GM19324 (cell line): ENCODE measurements at regions not wholly inside any gene's neighbourhood (a gene's known extent, or its start where the extent isn't known, plus 50 kb on each side); places are given as distances from the start of the nearest gene placed in this dataset.
"Not testable (repeated sequence)": the region's sequence is repeated elsewhere in the genome, so short reads cannot be mapped to it uniquely, and the experiment has no call there.

Experiments used
- ATAC-seq: cut with Tn5 transposase; IDR thresholded peaks from one replicate; pipeline ENCODE4 v1.9.1; 2021; ENCODE audit warnings: mild to moderate bottlenecking, moderate library complexity; ENCODE audit not compliant: unreplicated experiment, low FRiP score

DNA sequence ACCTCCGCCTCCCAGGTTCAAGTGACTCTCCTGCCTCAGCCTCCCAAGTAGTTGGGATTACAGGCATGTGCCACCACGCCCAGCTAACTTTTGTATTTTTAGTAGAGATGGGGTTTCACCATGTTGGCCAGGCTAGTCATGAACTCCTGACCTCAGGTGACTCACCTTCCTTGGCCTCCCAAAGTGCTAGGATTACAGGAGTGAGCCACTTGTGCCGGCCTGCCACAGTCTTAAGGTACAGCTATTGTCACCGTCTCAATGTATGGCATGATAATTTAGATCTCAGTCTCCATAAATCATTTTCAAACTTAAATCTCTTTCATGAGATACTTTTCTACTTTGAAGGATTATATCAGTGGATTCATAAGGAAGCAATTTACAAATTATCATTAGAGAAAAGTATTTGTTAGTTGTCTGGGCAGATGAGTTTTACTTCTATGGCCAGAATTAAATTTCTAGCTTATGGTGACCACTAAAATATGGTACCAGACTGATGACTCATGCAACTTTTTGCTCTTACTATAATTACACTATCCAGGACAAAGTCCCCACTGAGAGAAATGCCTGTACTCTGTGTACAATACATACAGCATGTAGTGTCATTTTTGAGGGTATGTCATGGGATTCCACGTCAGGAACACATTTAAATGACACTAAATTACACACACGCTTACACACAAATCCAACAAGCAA, 1230.3 kb upstream of the GOT2 start:
- ATAC-seq, result no peak

GRCh38 chr16:59959311-59959710, 1225.2 kb upstream of the GOT2 start:
- ATAC-seq, result no peak

- no peak for ATAC-seq
Observed at GRCh38 chr16:59950431-59950830, 1216.3 kb upstream of the GOT2 start.

GRCh38 chr16:59944041-59944440, 1209.9 kb upstream of the GOT2 start:
- not testable (repeated sequence) for ATAC-seq

DNA sequence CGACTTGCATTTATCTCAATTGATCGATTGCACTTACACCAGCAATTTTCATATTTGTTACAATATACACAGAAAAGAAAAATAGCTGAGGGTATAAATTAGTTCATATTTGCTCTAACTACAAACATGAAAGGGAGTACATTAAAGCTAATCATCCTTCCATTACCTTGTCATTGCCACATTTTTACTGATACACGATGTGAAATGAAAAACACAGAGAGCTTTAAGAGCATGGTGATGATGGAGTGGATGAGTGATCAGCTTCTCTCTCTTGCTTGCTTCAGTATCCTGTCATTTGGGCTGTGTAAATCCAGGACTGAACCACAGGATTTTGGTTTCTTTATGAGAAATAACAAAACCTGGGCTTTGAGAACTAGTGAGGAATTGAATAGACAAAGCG, 1207.5 kb upstream of the GOT2 start:
- no peak for ATAC-seq

DNA sequence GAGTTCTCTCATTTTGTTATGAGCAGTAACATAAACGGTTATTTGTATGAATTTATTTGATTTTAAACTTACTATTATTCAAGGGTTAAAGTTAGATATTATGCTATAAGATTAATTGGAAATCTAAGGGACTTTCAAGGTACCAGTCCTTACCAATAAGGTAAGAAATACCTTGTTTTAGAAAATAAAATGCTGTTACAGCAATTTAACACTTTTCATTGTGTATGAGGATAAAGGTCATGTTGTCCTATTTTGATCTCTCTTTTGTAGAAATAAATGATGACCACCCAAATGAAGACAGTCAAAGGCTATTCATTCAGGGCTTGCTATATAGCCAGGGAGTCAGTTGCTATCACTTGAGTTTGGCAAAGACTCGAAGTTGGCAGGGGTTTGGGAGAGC, 1185.9 kb upstream of the GOT2 start:
- no peak for ATAC-seq

- ATAC-seq, result no peak
Observed at GRCh38 chr16:59913666-59914065, 1179.5 kb upstream of the GOT2 start.

- no peak for ATAC-seq
Observed at GRCh38 chr16:59909262-59909661, 1175.1 kb upstream of the GOT2 start.

DNA sequence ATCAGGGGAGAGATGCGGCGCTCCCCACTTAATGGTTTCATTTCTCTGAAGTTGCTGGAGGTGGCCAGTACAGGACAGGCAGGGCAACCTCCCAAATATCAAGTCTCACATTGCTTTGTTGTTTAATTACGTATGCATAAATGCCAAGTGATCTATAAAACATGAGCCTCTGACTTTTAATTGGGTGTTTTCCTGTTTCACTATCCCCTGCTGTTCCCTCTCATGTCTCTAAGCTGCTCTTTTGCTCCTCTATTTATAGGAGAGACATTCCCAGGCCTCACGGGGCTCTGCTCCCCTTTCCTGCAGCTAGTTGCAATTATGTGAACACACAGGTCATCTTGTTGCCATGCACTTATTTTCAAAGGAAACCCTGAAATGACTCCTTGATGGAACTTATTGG, 1173.5 kb upstream of the GOT2 start:
- no peak for ATAC-seq

- ATAC-seq, result no peak
Observed at GRCh38 chr16:59905606-59906005, 1171.5 kb upstream of the GOT2 start.

DNA sequence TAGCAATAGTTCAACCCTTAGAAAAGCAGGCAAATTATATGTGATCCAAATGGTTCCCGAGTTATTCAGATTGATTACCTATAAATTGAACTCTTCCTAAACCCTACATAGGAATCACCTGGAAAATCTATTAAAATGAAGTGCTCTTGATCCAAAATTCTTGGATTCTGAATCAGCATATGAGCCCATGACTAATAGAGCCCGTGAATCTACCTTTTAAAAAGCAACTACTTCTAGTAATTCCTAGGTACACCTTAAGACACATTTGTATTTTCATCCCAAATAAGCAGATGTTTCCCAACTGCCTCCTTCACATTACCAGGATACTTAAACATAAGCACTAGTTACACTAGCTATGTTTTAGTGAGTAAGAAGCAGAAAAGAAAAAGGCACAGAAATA, 1171.0 kb upstream of the GOT2 start:
- ATAC-seq, result no peak

GRCh38 chr16:59899940-59900339, 1165.8 kb upstream of the GOT2 start:
- no peak for ATAC-seq

GRCh38 chr16:59892376-59892775, 1158.3 kb upstream of the GOT2 start:
- ATAC-seq, result no peak

DNA sequence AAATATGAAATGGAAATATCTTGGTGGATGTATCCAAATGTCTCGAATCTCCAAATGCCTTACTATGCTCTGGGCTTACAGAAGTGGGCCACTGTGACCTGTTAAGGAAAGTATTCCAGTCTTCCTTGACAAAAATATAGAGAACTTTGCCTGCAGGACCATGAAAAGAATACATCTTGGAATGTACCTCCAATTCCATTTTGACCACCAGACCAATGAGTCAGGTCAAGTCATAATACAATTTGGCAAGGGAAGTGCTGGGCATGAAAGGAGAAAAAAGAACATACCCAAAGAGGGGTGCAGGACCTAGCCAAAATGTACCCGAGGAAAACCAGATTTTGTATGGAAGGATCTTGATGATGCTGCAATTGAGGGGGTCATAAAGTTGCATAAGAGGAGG, 1153.7 kb upstream of the GOT2 start:
- no peak for ATAC-seq

DNA sequence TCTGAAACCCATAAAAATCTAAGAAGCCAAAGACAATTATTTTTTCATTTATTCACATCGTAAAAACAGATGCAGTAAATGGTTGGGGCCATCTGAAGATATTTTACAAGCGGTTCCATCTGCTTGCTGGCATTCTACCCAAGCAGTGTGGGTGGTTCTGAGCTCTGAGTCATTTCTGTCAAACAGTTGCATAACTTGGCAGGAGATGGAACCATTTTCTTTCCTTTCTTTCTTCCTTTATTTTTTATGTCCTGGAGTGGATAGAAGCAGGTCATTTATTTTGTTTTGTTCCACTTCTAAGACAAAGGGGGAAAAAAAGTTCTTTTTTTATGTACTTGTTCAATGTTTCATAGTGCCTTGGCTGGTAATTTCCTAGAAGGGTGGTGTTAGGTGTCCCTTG, 1151.9 kb upstream of the GOT2 start:
- no peak for ATAC-seq

- no peak for ATAC-seq
Observed at GRCh38 chr16:59881376-59881775, 1147.3 kb upstream of the GOT2 start.

GRCh38 chr16:59880611-59881010, 1146.5 kb upstream of the GOT2 start:
- no peak for ATAC-seq

GRCh38 chr16:59878999-59879398, 1144.9 kb upstream of the GOT2 start:
- no peak for ATAC-seq

DNA sequence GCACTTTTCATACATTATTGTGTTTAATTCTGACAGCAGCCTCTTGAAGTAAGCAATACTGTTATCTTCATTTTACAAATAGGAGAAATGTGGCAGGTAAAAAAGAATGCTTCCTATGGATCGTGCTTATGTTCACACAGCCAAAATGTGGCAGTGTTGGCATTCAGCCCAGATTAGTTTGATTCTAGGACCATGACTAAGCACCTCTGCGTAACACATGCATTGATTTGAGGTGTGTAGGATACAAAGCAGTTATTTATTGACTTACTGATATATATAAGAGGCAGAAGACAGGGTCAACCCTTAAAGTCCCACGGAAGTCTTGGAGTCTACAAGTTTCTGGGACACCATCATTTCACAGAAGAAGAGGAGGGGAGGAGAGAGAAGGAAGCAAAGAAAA, 1144.4 kb upstream of the GOT2 start:
- no peak for ATAC-seq

DNA sequence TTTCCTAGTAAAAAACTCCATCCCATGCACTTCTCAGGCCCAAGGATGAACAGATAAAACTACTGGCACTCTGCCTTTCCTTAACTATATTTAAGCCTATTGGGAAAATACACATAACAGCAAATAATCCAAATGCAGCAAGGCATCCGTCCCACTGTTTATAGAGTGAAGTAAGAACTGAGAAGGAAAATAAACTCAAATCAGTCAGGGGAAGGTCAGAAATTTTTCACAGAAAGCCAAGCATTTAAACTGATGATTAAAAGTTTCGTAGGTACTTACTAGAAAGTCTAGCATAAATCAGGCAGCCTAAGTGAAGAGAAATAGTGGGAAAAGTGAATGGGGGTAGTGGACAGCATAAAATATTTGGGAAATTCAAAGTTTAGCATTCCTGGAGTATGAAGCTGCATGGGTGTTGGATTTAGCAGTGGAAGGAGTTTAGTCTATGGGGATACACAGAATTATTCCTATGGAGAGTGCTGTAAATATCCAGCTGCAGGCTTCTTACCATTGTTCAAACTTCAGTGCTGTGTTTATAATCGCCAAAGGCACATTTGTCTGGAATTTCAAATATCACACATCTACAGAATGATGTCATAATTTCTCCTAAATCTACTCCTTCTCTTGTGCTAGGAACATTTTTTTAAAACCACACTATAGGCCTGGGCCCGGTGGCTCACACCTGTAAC, 1131.0 kb upstream of the GOT2 start:
- ATAC-seq, result no peak

GRCh38 chr16:59859676-59860402, 1125.7 kb upstream of the GOT2 start:
- ATAC-seq, result no peak
